Endothelial cell (in vitro differentiated cells): ENCODE measurements at regions not wholly inside any gene's neighbourhood (a gene's known extent, or its start where the extent isn't known, plus 50 kb on each side); places are given as distances from the start of the nearest gene placed in this dataset.

ENCODE experiments used
- DNase-seq: peaks from one replicate; pipeline ENCODE4 v3.0.0; 2021; ENCODE audit warnings: low spot score
- H3K27ac Mint-ChIP-seq: one replicate; pipeline ENCODE4 v1.8.0; 2021; ENCODE audit warnings: mixed read lengths, inconsistent platforms; ENCODE audit not compliant: unreplicated experiment
- H3K27me3 Mint-ChIP-seq: one replicate; pipeline ENCODE4 v1.8.0; 2021; ENCODE audit warnings: mild to moderate bottlenecking, moderate library complexity, mixed read lengths, inconsistent platforms; ENCODE audit not compliant: unreplicated experiment
- H3K36me3 Mint-ChIP-seq: one replicate; pipeline ENCODE4 v1.8.0; 2021; ENCODE audit warnings: mild to moderate bottlenecking, low read depth, mixed read lengths, inconsistent platforms; ENCODE audit not compliant: unreplicated experiment
- H3K4me1 Mint-ChIP-seq: one replicate; pipeline ENCODE4 v1.8.0; 2021; ENCODE audit warnings: mild to moderate bottlenecking, mixed read lengths, inconsistent platforms; ENCODE audit not compliant: unreplicated experiment
- H3K4me3 Mint-ChIP-seq: one replicate; pipeline ENCODE4 v1.8.0; 2021; ENCODE audit warnings: mild to moderate bottlenecking, mixed read lengths, inconsistent platforms; ENCODE audit not compliant: unreplicated experiment
- H3K9me3 Mint-ChIP-seq: one replicate; pipeline ENCODE4 v1.8.0; 2021; ENCODE audit warnings: mixed read lengths, inconsistent platforms; ENCODE audit not compliant: unreplicated experiment
- TF ChIP-seq, protein P1 (sequence below): fragments of 200-600 bp; sonication (generic); IDR thresholded peaks from one replicate; pipeline ENCODE4 v1.5.0; 2021; ENCODE audit warnings: antibody characterized with exemption; ENCODE audit not compliant: unreplicated experiment

DNA sequence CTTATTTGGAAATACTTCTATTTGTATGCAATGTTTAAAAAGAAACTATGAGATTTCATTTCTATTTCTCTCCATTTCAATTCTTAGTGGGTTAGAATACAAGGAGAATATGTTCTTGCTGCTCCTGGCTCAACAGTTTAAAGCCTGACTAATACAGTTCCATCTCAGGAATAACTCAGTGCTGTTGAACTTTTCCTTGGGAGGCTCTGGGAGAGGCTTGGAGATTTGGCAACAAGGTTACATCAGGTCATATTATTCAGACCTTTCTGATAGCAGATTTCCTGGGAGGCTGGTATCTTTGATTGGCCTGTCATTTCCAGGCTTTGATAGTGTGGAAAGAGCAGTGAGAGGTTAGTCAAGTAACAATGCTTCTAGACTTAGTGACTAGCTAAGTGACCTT is 481.7 kb upstream of the KLF4 start:
- H3K9me3 Mint-ChIP-seq, result no peaks in the 10 kb centered on the region
- TF ChIP-seq, protein P1, sequence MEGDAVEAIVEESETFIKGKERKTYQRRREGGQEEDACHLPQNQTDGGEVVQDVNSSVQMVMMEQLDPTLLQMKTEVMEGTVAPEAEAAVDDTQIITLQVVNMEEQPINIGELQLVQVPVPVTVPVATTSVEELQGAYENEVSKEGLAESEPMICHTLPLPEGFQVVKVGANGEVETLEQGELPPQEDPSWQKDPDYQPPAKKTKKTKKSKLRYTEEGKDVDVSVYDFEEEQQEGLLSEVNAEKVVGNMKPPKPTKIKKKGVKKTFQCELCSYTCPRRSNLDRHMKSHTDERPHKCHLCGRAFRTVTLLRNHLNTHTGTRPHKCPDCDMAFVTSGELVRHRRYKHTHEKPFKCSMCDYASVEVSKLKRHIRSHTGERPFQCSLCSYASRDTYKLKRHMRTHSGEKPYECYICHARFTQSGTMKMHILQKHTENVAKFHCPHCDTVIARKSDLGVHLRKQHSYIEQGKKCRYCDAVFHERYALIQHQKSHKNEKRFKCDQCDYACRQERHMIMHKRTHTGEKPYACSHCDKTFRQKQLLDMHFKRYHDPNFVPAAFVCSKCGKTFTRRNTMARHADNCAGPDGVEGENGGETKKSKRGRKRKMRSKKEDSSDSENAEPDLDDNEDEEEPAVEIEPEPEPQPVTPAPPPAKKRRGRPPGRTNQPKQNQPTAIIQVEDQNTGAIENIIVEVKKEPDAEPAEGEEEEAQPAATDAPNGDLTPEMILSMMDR, result no peak
- no peak overlapping the region for H3K27ac Mint-ChIP-seq
- peaks cover 2% of the 10 kb centered on the region for H3K27me3 Mint-ChIP-seq
- DNase-seq, result no peak
- no peaks in the 10 kb centered on the region for H3K36me3 Mint-ChIP-seq
- H3K4me1 Mint-ChIP-seq, result no peaks in the 10 kb centered on the region
- H3K4me3 Mint-ChIP-seq, result no peak overlapping the region

DNA sequence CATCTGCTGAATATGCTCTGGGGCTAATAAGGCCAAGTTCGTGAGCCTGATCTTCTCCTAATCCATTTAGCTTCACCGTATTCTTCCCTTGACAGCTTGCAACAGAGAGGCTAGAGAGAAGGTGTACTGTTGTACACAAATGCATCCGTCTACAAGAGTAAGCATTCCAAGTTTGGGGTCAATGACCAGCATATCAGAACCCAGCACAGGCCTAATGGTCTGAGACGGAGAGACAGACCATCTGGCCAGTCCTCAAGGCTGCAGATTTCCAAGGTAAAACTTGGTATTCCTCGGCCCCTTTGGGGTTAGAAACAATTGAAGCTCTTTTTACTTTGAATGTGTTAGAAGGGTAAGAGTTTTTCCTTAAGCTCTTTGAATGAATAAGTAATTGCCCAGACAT is 481.2 kb upstream of the KLF4 start:
- Mint-ChIP-seq H3K27me3 (no peaks in the 10 kb centered on the region), H3K4me1 (no peaks in the 10 kb centered on the region), H3K9me3 (no peaks in the 10 kb centered on the region), H3K27ac (no peak overlapping the region), H3K36me3 (no peaks in the 10 kb centered on the region), H3K4me3 (no peak overlapping the region)
- TF ChIP-seq, protein P1, result no peak
- DNase-seq, result no peak

DNA sequence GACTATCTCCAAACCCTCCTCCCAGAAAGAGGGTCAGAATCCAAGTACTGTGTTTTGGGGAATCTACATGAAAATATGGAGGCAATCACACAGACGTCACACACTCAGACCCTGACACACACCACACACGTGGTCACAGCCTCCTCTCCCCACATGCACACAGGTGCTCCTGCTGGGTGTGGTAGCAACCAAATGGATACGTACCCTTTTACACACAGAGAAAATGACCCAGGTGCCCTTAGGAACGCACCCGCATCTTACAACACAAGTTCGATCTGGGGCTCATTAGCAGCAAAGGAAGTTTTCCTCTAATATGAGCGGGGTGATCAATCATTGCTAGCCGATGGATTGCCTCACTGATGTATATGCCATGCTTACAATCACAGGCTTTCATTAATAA is 480.2 kb upstream of the KLF4 start:
- no peak overlapping the region for H3K4me3 Mint-ChIP-seq
- TF ChIP-seq, protein P1, result no peak
- no peaks in the 10 kb centered on the region for H3K27me3 Mint-ChIP-seq
- H3K9me3 Mint-ChIP-seq, result no peaks in the 10 kb centered on the region
- H3K36me3 Mint-ChIP-seq, result no peaks in the 10 kb centered on the region
- no peak for DNase-seq
- no peak overlapping the region for H3K27ac Mint-ChIP-seq
- H3K4me1 Mint-ChIP-seq, result no peaks in the 10 kb centered on the region

DNA sequence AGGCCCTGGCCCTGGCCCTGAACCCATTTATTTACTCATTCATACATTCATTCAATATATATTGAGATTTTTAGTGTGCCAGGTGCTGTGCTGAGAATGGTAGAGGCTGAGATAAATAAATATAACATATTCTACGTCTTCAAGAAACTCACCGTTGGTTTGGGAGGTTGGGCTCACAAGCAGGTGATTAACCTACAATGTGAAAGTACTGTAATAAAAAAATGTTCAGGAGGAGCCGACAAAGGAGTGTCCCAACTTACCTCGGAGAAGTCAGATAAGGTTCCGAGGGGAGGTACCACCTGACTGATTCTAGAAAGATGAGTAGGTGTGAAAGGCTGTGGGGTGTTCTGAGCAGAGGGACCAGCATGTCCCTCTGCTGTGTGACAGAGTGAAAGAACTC is 479.6 kb upstream of the KLF4 start:
- DNase-seq, result no peak
- no peak overlapping the region for H3K27ac Mint-ChIP-seq
- no peaks in the 10 kb centered on the region for H3K36me3 Mint-ChIP-seq
- no peak overlapping the region for H3K4me3 Mint-ChIP-seq
- H3K4me1 Mint-ChIP-seq, result no peaks in the 10 kb centered on the region
- H3K9me3 Mint-ChIP-seq, result no peaks in the 10 kb centered on the region
- TF ChIP-seq, protein P1, result no peak
- no peaks in the 10 kb centered on the region for H3K27me3 Mint-ChIP-seq

DNA sequence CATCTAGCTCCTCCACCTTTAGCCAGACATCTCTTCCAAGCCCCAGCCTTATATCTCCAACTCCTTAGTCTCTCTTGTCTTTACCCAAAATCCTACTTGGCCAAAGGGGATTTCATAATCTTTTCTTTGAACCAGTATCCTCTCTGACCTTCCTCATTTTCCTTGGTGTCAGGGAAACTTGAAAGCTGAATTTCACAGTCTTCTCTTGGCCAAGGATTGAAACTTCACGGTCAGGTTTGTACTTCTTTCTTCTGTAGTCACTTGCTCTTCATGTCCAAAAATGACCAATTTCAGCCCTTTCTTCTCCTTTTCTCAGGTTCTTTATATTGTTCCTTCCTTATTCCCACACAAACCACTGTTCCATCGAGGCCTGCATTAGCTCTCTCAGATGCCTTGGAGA is 473.7 kb upstream of the KLF4 start:
- TF ChIP-seq, protein P1, result no peak
- H3K36me3 Mint-ChIP-seq, result no peaks in the 10 kb centered on the region
- no peaks in the 10 kb centered on the region for H3K27me3 Mint-ChIP-seq
- no peak overlapping the region for H3K4me3 Mint-ChIP-seq
- no peaks in the 10 kb centered on the region for H3K9me3 Mint-ChIP-seq
- no peak overlapping the region for H3K27ac Mint-ChIP-seq
- no peak for DNase-seq
- peaks cover 9% of the 10 kb centered on the region for H3K4me1 Mint-ChIP-seq
